Mucosa of stomach (tissue), 1 donor: ENCODE measurements at regions not wholly inside any gene's neighbourhood (a gene's known extent, or its start where the extent isn't known, plus 50 kb on each side); places are given as distances from the start of the nearest gene placed in this dataset.
"Not testable (repeated sequence)": the region's sequence is repeated elsewhere in the genome, so short reads cannot be mapped to it uniquely, and the experiment has no call there.

Experiments
- H3K27me3 ChIP-seq: one replicate; pipeline ENCODE4 v1.7.0; 2013; ENCODE audit warnings: mild to moderate bottlenecking, low read length; ENCODE audit not compliant: control insufficient read depth, insufficient read depth
- H3K36me3 ChIP-seq: one replicate; pipeline ENCODE4 v1.7.0; 2013; ENCODE audit warnings: low read length; ENCODE audit not compliant: control insufficient read depth, insufficient read depth
- H3K4me1 ChIP-seq: one replicate; pipeline ENCODE4 v1.7.0; 2013; ENCODE audit warnings: mild to moderate bottlenecking, low read length; ENCODE audit not compliant: control insufficient read depth, insufficient read depth
- H3K4me3 ChIP-seq: one replicate; pipeline ENCODE4 v1.7.0; 2013; ENCODE audit warnings: low read length
- H3K9ac ChIP-seq: one replicate; pipeline ENCODE4 v1.7.0; 2013; ENCODE audit warnings: mild to moderate bottlenecking, low read length, moderate library complexity
- H3K9me3 ChIP-seq: one replicate; pipeline ENCODE4 v1.7.0; 2013; ENCODE audit warnings: mild to moderate bottlenecking, low read length, moderate library complexity; ENCODE audit not compliant: control insufficient read depth
- donor health status: Pancreatic carcinoma.

DNA sequence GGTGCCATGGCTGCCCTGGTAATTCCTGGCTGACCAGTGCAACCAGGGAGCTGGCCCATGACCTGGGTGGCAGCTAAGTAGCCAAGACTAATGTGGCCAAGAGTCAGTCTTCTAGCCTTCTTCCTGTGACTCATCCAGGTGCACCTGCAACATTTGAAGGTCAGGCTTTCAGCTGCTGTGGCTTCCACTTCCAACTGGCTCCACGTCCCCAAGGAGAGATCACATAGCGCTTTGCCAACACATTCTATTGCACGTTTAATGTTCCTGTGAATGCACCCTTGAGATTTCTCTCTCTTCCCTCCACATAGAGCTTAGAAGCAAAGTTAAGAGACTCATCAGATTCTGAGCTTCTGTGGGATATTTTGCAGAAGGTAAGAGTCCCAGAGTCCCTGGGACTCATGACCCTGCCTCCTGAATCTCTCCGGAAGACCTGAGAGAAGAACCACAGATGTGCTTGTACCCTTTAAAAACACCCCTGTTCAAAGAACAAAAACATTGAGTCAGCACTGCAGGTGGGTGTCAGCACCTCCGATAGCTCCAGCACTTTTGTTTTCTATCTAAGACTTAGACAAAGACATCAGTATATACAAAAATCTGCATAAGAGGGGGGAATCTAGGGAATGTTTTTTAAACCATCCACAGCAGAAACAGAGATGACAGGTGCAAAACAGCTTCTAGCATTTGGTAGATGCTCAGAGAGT lies 88.5 kb upstream of the DRD5 start:
- not testable (repeated sequence) for H3K4me1 ChIP-seq, H3K36me3 ChIP-seq, H3K4me3 ChIP-seq, H3K9me3 ChIP-seq, H3K9ac ChIP-seq, H3K27me3 ChIP-seq

DNA sequence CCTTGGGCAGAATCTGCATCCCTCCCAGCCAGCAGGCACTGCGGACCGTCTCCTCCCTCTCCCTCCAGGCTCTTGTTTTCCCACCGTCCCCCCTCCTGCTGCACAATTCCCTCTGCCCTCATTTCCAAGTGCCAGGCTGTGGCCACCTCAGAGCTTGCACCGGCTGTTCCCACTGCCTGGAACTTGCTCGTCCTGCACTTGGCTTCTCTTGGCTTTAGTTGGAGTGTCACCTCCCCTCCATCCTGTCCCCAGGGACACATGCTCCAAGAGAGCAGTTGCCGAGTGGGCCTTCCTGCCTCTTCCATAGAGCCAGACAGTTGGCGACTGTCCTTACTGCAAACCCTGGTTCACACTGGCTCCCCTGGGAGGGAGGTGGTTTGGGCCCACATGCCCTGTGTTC lies 87.0 kb upstream of the DRD5 start:
- H3K9me3 ChIP-seq, H3K4me3 ChIP-seq, H3K27me3 ChIP-seq, H3K9ac ChIP-seq, H3K4me1 ChIP-seq, H3K36me3 ChIP-seq: not testable (repeated sequence)

DNA sequence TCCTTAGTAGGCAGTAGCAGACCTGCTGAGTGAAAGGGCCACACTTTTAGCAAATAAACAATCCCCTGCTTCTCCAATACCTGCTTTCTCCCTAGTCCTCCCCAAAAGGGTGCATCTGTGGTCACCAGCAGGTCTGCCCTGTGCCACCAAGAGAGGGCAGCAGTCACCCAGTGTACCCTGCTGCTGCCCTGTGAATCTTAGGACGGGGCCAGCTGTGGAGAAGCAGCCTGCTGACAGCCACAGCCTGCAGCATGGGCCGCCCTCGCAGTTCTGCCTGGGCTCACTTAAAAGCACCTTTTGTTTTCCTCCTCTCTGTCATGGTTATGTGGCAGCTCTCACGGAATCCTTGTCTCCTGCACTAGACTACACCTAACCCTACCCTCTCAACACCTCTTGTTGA lies 85.4 kb upstream of the DRD5 start:
- not testable (repeated sequence) for H3K27me3 ChIP-seq, H3K36me3 ChIP-seq, H3K4me1 ChIP-seq, H3K9me3 ChIP-seq, H3K9ac ChIP-seq, H3K4me3 ChIP-seq

DNA sequence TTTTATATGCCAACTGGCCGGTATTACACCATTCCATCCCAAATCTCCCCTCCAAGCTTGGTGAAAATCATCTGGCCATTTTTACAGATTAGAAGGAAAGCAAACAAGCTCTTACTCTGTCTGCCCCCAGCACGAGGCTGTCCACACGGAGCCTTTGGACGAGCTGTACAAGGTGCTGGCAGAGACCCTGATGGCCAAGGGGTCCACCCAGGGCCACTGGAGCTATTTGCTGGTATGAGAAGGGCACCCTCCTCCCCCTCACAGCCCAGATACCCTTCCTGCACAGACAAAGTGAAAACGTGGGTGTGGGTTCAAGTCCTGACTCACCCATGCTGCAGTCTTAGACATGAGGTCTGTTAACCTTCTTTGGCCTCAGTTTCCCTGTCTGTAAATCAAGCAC lies 84.9 kb upstream of the DRD5 start:
- not testable (repeated sequence) for H3K36me3 ChIP-seq, H3K4me1 ChIP-seq, H3K9ac ChIP-seq, H3K27me3 ChIP-seq, H3K9me3 ChIP-seq, H3K4me3 ChIP-seq

DNA sequence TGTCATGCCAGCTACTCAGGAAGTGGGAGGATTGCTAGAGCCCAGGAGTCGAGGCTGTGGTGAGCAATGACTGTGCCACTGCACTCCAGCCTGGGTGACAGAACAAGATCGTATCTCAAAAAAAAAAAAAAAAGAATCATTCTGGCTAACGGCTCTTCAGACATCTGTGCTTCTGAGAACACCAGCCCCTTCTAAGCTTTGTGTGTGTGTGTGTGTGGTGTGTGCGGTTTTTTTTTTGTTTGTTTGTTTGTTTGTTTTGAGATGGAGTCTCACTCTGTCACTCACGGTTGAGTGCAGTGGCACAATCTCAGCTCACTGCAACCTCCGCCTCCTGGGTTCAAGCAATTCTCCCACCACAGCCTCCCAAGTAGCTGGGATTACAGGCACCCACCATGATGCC lies 79.4 kb upstream of the DRD5 start:
- not testable (repeated sequence) for H3K4me1 ChIP-seq, H3K4me3 ChIP-seq, H3K9me3 ChIP-seq, H3K9ac ChIP-seq, H3K36me3 ChIP-seq, H3K27me3 ChIP-seq

DNA sequence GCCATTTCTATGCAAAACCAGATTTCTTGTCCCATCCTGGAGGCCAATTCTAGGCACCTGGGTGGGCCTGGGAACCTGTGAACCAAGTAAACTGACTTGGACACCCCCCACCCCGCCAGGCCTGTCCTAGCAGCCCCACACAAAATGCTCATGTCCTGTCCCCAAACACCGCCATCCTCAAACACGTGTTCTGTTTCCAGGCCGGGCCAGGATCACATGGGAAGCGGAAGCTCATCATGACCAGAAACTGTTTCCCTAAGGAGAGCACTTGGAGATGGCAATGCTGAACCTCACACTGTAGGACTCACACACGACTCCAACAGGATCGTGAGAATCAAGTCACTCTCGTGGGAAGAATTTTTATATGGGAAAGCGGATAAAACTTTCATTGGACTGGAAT lies 78.7 kb upstream of the DRD5 start:
- not testable (repeated sequence) for H3K4me3 ChIP-seq, H3K36me3 ChIP-seq, H3K9ac ChIP-seq, H3K9me3 ChIP-seq, H3K27me3 ChIP-seq
- H3K4me1 ChIP-seq, result peaks cover 11% of the 10 kb centered on the region

DNA sequence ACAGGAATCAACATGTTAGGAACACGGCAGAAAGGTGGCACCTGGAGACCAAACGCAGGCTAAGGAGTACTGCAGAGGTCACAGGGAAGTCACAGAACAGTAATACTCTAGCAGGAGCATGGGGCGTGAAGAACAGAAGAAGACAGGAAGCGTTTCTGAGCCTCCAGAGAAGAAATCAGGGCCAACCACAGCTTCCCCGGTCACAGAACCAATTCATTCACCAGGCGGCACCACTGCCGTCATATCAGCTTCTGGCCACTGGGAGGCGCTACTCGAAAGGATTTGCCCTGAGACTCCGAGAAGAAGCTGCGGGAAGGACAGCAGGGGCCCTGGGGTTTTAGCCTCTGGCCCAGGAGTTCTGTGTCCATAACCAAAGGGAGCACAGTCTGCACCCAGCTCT lies 78.0 kb upstream of the DRD5 start:
- H3K9ac ChIP-seq, result no peak overlapping the region
- no peaks in the 10 kb centered on the region for H3K27me3 ChIP-seq
- no peaks in the 10 kb centered on the region for H3K36me3 ChIP-seq
- H3K4me3 ChIP-seq, result no peak overlapping the region
- H3K9me3 ChIP-seq, result no peaks in the 10 kb centered on the region
- H3K4me1 ChIP-seq, result peaks cover 14% of the 10 kb centered on the region

DNA sequence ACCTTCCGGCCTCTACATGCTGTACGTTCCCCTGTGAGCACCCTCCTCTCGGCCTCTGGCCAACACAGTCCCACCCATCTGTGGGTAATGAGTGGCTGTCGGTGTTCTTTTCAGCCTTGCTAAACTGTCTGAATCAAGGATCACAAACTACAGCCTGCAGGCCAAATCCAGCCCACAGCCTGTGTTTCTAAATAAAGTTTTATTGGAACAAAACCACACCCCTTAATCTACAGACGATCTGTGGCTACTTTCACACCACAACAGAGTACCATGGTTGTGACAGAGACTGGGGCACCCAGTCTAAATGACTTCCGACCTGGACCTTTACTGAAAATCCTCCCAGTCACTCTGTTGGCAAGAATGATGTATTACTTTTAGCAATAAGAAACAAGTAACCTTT lies 77.3 kb upstream of the DRD5 start:
- H3K9me3 ChIP-seq, H3K9ac ChIP-seq, H3K4me3 ChIP-seq, H3K27me3 ChIP-seq, H3K36me3 ChIP-seq: not testable (repeated sequence)
- peaks cover 14% of the 10 kb centered on the region for H3K4me1 ChIP-seq

DNA sequence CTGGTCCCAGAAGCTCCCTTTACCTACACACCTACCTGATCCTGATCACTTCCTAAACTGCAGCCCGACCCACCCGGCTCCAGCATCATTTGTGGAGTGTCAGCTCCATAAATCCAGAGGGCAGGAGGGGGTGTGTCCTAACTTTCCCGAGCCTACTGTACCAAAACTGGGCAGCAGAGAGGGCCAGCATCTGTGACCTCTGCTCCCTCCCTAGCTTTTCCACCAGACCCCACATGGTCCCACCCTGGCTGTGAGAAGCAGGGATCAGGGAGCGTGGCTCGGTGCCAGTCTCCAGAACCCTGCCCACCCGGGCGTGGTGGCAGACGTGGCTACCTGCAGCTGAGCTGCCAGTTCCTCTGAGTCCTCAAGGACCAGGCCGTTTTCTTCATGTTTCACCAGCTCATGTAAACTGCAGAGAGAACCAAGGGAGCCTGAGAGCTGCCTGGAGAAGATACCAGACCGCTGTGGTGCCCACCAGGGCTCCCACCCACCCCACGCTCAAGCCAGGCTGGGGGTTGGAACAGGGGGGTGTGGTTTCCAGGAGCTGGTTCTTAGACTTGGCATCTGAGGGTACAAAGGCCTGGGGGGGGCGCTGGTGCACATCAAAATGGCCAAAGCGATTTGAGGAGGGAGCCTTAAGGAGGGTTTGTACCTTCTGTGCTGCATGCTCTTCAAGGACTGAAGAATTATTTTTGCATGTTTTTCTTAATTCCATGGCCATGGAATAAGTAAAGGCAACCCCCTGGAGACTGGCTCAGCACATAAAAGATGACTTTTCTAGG lies 76.7 kb upstream of the DRD5 start:
- Histone ChIP-seq H3K4me3 (no peak overlapping the region), H3K9me3 (no peaks in the 10 kb centered on the region), H3K9ac (no peak overlapping the region), H3K4me1 (peaks cover 14% of the 10 kb centered on the region), H3K27me3 (no peaks in the 10 kb centered on the region), H3K36me3 (no peaks in the 10 kb centered on the region)

DNA sequence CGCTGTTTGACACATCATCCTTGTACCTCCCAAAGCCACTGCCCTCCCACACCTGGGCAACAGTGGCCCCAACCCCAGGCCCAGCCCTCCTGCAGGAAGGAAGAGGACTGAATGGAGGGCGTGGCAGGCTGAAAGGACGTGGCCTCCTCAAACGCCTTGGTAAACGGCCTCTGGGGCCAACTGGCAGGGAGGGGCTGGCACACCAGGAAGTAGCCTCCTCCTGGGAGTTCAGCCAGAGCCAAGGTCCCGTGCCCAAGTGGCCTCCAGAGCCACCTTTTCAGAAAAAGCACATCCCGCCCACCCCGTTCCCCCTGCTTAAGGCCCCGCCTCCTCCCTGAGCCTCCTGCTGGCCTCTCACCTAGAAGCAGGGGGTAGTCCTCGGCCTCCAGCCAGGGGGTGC lies 74.2 kb upstream of the DRD5 start:
- H3K4me3 ChIP-seq, H3K36me3 ChIP-seq, H3K27me3 ChIP-seq, H3K9ac ChIP-seq, H3K9me3 ChIP-seq: not testable (repeated sequence)
- H3K4me1 ChIP-seq, result peaks cover 14% of the 10 kb centered on the region

DNA sequence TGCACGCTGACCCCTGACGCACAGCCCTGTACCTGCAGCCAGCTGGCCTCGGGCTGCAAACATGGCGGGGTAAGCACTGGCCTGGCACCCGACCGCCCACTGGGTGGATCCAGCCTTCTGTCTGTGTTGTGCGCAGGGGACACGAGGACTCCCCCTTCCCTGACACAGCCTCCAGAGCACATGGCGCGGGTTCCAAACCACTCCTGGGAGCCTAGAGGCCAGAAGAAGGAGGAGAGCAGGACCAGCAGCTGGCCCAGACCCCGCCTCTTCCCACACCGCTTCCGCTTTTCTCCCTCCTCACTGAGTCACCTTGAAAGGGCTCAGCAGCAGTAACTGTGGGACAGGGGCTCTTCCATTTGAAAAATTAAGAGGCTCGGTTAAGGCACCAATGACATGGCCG lies 73.5 kb upstream of the DRD5 start:
- not testable (repeated sequence) for H3K4me3 ChIP-seq, H3K9me3 ChIP-seq, H3K27me3 ChIP-seq, H3K9ac ChIP-seq, H3K36me3 ChIP-seq
- peaks cover 14% of the 10 kb centered on the region for H3K4me1 ChIP-seq

DNA sequence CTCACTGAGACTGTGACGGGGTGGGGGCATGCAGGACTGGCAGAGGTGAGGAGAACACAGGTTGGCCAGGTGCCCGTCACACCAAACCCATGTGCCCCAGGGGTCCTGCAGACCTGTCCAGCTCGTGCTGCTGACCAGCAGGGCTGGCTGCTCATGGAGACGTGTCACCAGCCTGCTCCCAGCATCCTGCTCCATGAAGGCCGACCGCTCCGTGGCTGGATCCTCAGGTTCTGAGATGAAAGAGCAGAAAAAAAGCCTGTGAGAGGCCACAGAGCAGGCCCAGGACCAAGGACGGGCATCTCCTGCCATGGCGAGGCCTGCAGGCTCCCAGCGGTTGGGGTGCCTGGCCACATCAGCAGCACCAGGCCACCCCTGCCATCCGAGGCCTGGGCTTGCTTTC lies 71.7 kb upstream of the DRD5 start:
- H3K4me1 ChIP-seq, result peaks cover 6% of the 10 kb centered on the region
- no peaks in the 10 kb centered on the region for H3K27me3 ChIP-seq
- H3K9ac ChIP-seq, result no peak overlapping the region
- H3K36me3 ChIP-seq, result no peaks in the 10 kb centered on the region
- H3K4me3 ChIP-seq, result no peak overlapping the region
- H3K9me3 ChIP-seq, result no peaks in the 10 kb centered on the region

DNA sequence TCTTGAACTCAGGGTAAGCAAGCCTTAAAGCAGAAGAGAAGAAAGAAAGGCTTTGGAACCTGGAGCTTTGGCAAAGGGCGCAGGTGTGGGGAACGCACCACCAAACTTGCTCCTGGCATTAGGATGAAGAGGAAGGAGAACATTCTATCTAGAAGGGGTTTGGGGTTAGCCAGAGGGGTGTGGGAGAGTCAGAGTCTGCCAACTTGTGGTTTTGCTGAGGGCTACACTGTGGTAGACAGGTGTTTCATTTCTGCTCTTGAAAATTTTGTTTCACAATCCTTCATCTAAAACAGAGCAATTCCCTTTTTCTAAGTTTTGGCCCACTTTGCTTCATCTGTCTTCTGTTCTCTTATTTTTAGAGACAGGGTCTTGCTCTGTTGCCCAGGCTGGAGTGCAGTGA lies 66.2 kb upstream of the DRD5 start:
- H3K36me3 ChIP-seq, H3K27me3 ChIP-seq, H3K9me3 ChIP-seq, H3K4me1 ChIP-seq, H3K4me3 ChIP-seq, H3K9ac ChIP-seq: not testable (repeated sequence)
